IPS-20b (cell line): ENCODE measurements at regions not wholly inside any gene's neighbourhood (a gene's known extent, or its start where the extent isn't known, plus 50 kb on each side); places are given as distances from the start of the nearest gene placed in this dataset.
"Not testable (repeated sequence)": the region's sequence is repeated elsewhere in the genome, so short reads cannot be mapped to it uniquely, and the experiment has no call there.

Source experiments
- H3K27ac ChIP-seq: one replicate; pipeline ENCODE4 v1.5.1; 2013; ENCODE audit warnings: low read length
- H3K27me3 ChIP-seq: 2 replicates; pipeline ENCODE4 v1.6.1; 2013; ENCODE audit warnings: mild to moderate bottlenecking, low read length, inconsistent platforms; ENCODE audit not compliant: insufficient read depth
- H3K36me3 ChIP-seq: 2 replicates; pipeline ENCODE4 v1.6.1; 2013; ENCODE audit warnings: low read depth, mild to moderate bottlenecking, inconsistent platforms, low read length, moderate library complexity; ENCODE audit not compliant: insufficient read depth
- H3K4me1 ChIP-seq: 2 replicates; pipeline ENCODE4 v1.6.1; 2013; ENCODE audit warnings: mild to moderate bottlenecking, control low read depth, inconsistent platforms, low read length, moderate library complexity; ENCODE audit not compliant: insufficient read depth
- H3K4me3 ChIP-seq: 2 replicates; pipeline ENCODE4 v1.5.1; 2013; ENCODE audit warnings: mild to moderate bottlenecking, low read length, inconsistent platforms
- H3K9ac ChIP-seq: 2 replicates; pipeline ENCODE4 v1.6.1; 2013; ENCODE audit warnings: low read depth, mild to moderate bottlenecking, inconsistent platforms, low read length, moderate library complexity
- H3K9me3 ChIP-seq: 2 replicates; pipeline ENCODE4 v1.6.1; 2013; ENCODE audit warnings: mild to moderate bottlenecking, low read depth, low read length, inconsistent platforms; ENCODE audit not compliant: insufficient read depth

DNA sequence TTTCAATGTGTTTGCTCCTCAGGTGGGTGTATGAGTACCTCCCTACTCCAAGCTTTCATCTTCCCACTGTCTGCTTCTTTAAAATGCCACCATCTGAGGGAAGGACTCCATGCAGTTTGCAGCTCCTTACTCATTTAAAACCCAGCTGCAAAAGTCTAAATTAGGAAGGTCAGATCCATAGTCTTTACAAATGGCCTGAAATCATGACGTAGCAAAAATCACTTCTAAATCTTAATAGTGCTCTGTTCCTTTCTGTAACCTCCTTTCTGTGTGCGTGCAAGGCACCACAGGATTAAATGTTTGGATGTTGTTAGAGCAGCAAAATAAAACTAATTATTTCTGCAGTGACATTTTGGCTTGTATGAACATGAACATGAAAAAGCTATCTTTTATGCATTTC, 366.9 kb upstream of the IGFBP3 start:
- H3K9me3 ChIP-seq: no peaks in the 10 kb centered on the region
- H3K9ac ChIP-seq: no peak overlapping the region
- H3K4me1 ChIP-seq: peaks cover 5% of the 10 kb centered on the region; the same call in 1 of the 2 replicates
- no peaks in the 10 kb centered on the region for H3K36me3 ChIP-seq
- no peaks in the 10 kb centered on the region for H3K27me3 ChIP-seq
- no peak overlapping the region for H3K27ac ChIP-seq
- H3K4me3 ChIP-seq: no peak overlapping the region

DNA sequence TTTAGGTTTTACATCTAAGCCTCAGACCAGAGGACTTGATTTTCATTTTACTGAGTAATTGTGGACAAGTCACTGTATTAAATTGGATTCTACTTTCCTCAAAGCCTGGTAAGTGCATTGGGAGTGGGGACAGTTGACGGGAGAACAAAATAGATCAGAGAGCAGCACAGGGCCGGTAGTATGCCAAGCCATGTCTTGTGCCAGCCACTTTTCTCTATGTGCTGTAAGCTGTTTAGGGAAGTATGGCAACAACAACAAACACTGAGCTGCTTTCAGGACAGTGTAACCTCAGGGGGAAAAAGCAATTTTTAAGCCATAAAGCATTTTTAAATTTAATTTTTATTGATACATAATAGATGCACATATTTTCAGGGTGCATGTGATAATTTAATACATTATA, 365.9 kb upstream of the IGFBP3 start:
- Histone ChIP-seq H3K36me3 (no peaks in the 10 kb centered on the region), H3K9ac (no peak overlapping the region), H3K27me3 (no peaks in the 10 kb centered on the region), H3K4me3 (no peak overlapping the region), H3K27ac (no peak overlapping the region), H3K4me1 (peaks cover 11% of the 10 kb centered on the region; the same call in 1 of the 2 replicates), H3K9me3 (no peaks in the 10 kb centered on the region)

DNA sequence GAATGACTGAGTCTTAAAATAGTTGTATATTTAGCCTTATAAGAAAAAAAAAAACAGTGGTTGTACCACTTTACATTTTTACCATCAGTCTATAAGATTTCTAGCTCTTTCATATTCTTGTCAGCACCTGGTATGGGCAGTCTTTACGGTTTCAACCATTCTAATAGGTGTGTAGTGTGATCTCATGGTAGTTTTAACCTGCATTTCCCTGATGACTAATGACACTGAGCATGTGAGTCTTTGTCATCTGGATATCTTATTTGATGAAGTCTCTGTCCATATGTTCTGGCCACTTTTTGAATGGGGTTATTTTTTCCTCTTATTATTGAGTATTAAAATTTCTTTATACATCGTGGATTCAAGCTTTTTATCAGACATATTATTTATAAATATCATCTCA, 365.3 kb upstream of the IGFBP3 start:
- Histone ChIP-seq H3K9me3 (no peaks in the 10 kb centered on the region), H3K4me1 (peaks cover 16% of the 10 kb centered on the region), H3K27me3 (no peaks in the 10 kb centered on the region), H3K27ac (no peak overlapping the region), H3K9ac (no peak overlapping the region), H3K4me3 (no peak overlapping the region), H3K36me3 (no peaks in the 10 kb centered on the region)

DNA sequence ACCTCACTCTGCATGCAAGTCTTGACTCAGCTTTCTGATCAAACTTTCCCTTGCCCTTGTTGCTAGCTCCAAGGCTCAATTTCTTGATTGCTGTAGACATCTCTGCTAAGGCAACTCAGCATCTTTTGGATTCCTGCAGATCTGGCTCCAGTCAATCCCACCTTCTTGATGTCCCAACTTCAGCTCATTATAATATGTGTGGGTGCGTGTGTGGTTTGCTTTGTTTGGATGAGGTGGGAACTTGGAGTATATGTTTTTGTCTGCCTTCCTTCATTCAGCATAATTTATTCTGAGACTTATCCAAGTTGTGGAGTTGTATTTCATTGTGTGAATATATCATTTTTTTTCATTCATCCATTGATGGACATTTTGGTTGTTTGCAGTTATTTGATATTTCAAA, 364.8 kb upstream of the IGFBP3 start:
- Histone ChIP-seq H3K27me3 (no peaks in the 10 kb centered on the region), H3K9me3 (no peaks in the 10 kb centered on the region), H3K36me3 (no peaks in the 10 kb centered on the region), H3K4me1 (peaks cover 21% of the 10 kb centered on the region), H3K27ac (no peak overlapping the region), H3K4me3 (no peak overlapping the region), H3K9ac (no peak overlapping the region)

DNA sequence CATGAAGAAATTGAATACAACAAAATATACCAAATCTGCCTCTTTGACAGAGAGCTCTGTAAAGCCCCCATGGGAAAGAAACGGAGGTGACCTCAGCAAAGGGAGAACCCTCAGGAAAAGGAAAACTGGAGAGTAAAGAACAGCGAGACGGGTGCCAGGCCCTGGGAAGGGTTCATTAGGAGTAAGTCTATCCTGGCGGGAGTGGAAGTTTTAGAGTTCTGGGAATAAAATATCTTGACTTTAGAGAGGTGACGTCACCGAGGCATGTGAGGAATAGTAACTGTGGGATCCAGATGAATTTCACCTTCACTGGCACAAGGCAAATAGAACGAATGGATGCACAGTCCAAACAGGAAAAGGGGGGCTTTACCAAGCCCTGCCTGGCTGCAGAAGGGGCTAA, 362.8 kb upstream of the IGFBP3 start:
- Histone ChIP-seq H3K9ac (no peak overlapping the region), H3K27me3 (no peaks in the 10 kb centered on the region), H3K36me3 (no peaks in the 10 kb centered on the region), H3K4me1 (peaks cover 23% of the 10 kb centered on the region), H3K4me3 (no peak overlapping the region), H3K9me3 (no peaks in the 10 kb centered on the region), H3K27ac (no peak overlapping the region)

DNA sequence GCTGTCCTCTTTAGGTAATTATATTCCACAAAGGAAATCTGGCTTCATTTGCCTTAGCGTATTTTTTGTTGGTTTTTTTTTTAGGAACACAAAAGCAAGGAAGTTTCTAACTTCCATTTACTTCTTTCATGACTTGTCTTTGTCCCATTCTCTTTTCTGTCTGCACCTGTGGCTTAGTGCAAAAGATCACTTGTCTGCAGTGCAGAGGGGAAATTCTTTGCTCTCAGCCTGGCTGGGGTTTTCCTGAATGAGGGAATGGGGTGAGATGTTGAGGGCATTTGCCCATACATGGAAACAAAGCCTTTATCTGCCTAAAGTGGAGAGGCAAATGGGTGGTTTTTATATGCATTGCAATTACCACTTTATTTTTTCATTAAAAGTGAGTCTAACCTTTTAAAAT, 361.1 kb upstream of the IGFBP3 start:
- H3K4me3 ChIP-seq: no peak overlapping the region
- no peak overlapping the region for H3K27ac ChIP-seq
- H3K27me3 ChIP-seq: no peaks in the 10 kb centered on the region
- H3K36me3 ChIP-seq: no peaks in the 10 kb centered on the region
- H3K4me1 ChIP-seq: peaks cover 23% of the 10 kb centered on the region
- H3K9me3 ChIP-seq: no peaks in the 10 kb centered on the region
- H3K9ac ChIP-seq: peak overlapping the region; percentile 52; the same call in 1 of the 2 replicates

DNA sequence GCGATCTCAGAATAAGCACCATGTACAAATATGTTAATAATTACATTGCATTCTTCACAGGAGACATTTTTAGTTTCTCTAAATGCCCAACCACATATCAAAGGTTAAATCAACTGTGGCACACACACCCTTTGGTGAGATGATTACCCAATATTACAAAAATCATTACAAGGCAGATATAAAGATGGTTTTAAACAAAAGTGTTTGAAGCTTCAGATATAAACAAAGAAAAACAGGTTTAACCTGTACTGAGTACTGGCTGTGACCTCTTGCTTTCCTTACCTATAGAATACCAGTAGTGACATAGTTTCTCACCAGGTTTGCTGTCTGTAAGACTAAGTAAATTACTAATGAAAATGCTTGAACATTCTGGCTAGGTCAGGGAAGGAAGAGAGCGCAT, 360.0 kb upstream of the IGFBP3 start:
- peak overlapping the region; percentile 48 for H3K27ac ChIP-seq
- no peak overlapping the region for H3K4me3 ChIP-seq
- H3K4me1 ChIP-seq: peaks cover 23% of the 10 kb centered on the region
- no peaks in the 10 kb centered on the region for H3K9me3 ChIP-seq
- no peaks in the 10 kb centered on the region for H3K36me3 ChIP-seq
- peak overlapping the region; percentile 63; the same call in 1 of the 2 replicates for H3K9ac ChIP-seq
- H3K27me3 ChIP-seq: no peaks in the 10 kb centered on the region

DNA sequence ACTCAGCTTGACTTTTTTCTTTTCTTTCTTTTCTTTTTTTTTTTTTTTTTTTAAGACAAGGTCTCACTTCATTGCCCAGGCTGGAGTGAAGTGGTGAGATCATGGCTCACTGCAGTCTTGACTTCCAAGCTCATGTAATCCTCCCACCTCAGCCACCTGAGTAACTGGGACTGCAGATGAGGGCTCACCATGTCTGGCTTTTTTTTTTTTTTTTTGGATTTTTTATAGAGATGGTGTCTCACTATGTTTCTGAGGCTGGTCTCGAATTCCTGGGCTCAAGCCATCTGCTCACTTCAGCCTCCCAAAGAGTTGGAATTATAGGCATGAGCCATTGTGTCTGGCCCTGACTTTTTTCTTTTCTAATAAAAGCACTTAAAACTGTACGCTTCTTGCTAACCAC, 358.2 kb upstream of the IGFBP3 start:
- no peak overlapping the region for H3K9ac ChIP-seq
- H3K27ac ChIP-seq: no peak overlapping the region
- peaks cover 23% of the 10 kb centered on the region for H3K4me1 ChIP-seq
- no peaks in the 10 kb centered on the region for H3K36me3 ChIP-seq
- H3K9me3 ChIP-seq: no peaks in the 10 kb centered on the region
- H3K27me3 ChIP-seq: no peaks in the 10 kb centered on the region
- no peak overlapping the region for H3K4me3 ChIP-seq

DNA sequence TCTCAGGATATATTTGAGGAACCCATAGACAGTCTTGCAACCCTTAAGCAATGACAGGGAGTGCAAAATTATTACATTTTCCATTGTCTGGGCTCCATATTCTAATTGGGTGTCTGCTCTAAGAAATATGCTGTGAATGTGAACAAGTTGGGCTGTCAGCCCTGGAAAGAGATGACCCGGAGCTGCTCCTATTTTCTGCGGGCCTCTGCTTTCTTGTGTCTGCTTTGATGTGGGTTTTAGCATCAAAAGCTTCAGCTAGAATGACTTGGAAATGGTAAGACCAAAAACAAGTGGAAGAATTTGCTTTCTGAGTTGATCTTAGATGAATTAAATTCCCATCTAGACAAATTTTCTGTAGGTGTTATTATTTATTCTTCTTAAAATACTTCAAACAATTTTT, 343.6 kb upstream of the IGFBP3 start:
- Histone ChIP-seq H3K27ac (no peak overlapping the region), H3K9ac (no peak overlapping the region), H3K36me3 (no peaks in the 10 kb centered on the region), H3K27me3 (no peaks in the 10 kb centered on the region), H3K4me1 (no peaks in the 10 kb centered on the region), H3K4me3 (no peak overlapping the region), H3K9me3 (peaks cover 19% of the 10 kb centered on the region)

DNA sequence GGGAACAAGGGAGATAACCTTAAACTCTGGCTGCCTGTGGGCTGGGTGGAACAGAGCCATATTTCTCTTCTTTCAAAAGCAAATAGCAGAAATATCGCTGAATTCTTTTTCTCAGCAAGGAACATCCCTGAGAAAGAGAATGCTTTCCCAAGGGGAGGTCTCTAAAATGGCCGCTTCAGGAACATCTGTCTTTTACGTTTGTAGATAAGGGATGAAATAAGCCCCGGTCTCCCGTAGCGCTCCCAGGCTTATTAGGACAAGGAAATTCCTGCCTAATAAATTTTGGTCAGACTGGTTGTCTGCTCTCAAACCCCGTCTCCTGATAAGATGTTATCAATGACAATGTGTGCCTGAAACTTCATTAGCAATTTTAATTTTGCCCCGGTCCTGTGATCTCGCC, 340.6 kb upstream of the IGFBP3 start:
- peaks cover 22% of the 10 kb centered on the region for H3K9me3 ChIP-seq
- not testable (repeated sequence) for H3K4me3 ChIP-seq, H3K27ac ChIP-seq, H3K27me3 ChIP-seq, H3K4me1 ChIP-seq, H3K36me3 ChIP-seq, H3K9ac ChIP-seq

DNA sequence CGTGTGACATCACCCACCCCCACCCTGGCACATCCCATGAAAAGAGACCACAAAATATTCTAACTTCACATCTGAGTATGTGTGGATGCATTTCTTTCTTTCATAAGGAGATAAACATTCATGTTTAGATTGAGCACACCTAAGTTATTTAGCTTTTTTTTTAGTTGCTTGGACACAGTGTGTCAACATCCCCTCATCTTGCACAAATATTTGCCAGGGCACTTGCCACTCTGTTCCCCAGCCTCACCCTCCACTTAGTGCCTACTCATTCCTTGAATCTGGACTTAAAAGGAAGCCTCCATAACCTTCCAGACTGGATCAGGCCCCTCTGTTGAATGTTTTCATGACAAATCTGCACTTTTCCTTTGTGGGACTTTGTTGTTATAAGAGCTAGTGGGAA, 338.9 kb upstream of the IGFBP3 start:
- Histone ChIP-seq H3K9ac (no peak overlapping the region), H3K4me3 (no peak overlapping the region), H3K27me3 (no peaks in the 10 kb centered on the region), H3K36me3 (no peaks in the 10 kb centered on the region), H3K27ac (no peak overlapping the region), H3K9me3 (peaks cover 22% of the 10 kb centered on the region), H3K4me1 (no peaks in the 10 kb centered on the region)

DNA sequence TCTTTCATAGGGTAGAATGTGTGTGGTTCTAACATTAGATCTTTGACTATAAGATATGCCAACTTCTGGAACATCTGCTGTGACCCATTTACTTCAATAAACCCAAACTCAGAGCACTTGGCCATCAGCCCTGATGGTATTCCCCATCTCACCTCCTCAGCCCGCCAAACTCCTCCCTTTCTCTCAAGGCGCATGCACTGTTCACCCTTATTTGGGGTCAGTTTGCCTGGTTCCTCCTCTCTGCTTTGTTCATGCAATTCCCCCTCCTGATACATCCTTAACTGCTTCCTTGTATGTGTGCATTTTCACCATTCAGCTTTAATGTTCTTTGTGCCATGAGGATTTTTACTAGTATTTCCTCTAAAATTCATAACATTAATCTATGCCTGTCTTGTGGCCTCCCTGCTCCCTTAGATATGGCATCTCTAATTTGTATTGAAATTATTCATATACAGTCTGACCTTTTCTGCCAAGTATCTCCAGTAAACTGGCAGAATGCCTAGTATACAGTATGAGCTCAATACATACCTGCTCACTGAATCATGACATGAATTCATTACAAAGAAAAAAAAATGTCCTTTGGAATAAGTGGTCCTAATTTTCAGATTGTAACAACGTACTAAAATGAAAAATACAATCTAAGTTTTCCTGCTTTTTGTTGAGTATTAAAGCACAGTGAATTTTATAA, 336.8 kb upstream of the IGFBP3 start:
- H3K27ac ChIP-seq: no peak overlapping the region
- no peak overlapping the region for H3K9ac ChIP-seq
- H3K27me3 ChIP-seq: no peaks in the 10 kb centered on the region
- H3K4me1 ChIP-seq: no peaks in the 10 kb centered on the region
- peaks cover 17% of the 10 kb centered on the region for H3K9me3 ChIP-seq
- no peaks in the 10 kb centered on the region for H3K36me3 ChIP-seq
- no peak overlapping the region for H3K4me3 ChIP-seq
